Chondrocyte (in vitro differentiated cells): ENCODE measurements at regions not wholly inside any gene's neighbourhood (a gene's known extent, or its start where the extent isn't known, plus 50 kb on each side); places are given as distances from the start of the nearest gene placed in this dataset.

Experiments used
- DNase-seq: peaks from one replicate; pipeline ENCODE4 v3.0.0; 2021; ENCODE audit warnings: mixed read lengths, low spot score
- H3K27ac Mint-ChIP-seq: one replicate; pipeline ENCODE4 v1.8.0; 2021; ENCODE audit warnings: mild to moderate bottlenecking, moderate library complexity, mixed read lengths; ENCODE audit not compliant: unreplicated experiment
- H3K27me3 Mint-ChIP-seq: 2 replicates; pipeline ENCODE4 v1.8.0; 2021; ENCODE audit warnings: low read depth, mixed read lengths
- H3K36me3 Mint-ChIP-seq: 2 replicates; pipeline ENCODE4 v1.8.0; 2021; ENCODE audit warnings: low read depth, mixed read lengths
- H3K4me1 Mint-ChIP-seq: 2 replicates; pipeline ENCODE4 v1.8.0; 2021; ENCODE audit warnings: low read depth, mild to moderate bottlenecking, mixed read lengths
- H3K4me3 Mint-ChIP-seq: one replicate; pipeline ENCODE4 v1.8.0; 2021; ENCODE audit warnings: mild to moderate bottlenecking, moderate library complexity, mixed read lengths; ENCODE audit not compliant: unreplicated experiment
- H3K9me3 Mint-ChIP-seq: 2 replicates; pipeline ENCODE4 v1.8.0; 2021; ENCODE audit warnings: low read depth, mixed read lengths
- CTCF ChIP-seq: fragments of 200-600 bp; sonication (generic); IDR thresholded peaks from 2 replicates; pipeline ENCODE4 v1.5.0; 2021; ENCODE audit warnings: antibody characterized with exemption, mild to moderate bottlenecking, moderate library complexity

- no peaks in the 10 kb centered on the region for H3K36me3 Mint-ChIP-seq
- TF ChIP-seq CTCF = no peak
- DNase-seq = no peak
- H3K27me3 Mint-ChIP-seq = no peaks in the 10 kb centered on the region
- no peaks in the 10 kb centered on the region for H3K4me1 Mint-ChIP-seq
- H3K9me3 Mint-ChIP-seq = no peaks in the 10 kb centered on the region
- no peak overlapping the region for H3K4me3 Mint-ChIP-seq
- no peak overlapping the region for H3K27ac Mint-ChIP-seq
These were observed 181.7 kb downstream of the GALC start for GRCh38 chr14:87811246-87811645.

GRCh38 chr14:87810711-87811110 is 182.3 kb downstream of the GALC start:
- Mint-ChIP-seq H3K4me3 (no peak overlapping the region), H3K4me1 (no peaks in the 10 kb centered on the region), H3K27ac (no peak overlapping the region), H3K36me3 (no peaks in the 10 kb centered on the region), H3K27me3 (no peaks in the 10 kb centered on the region), H3K9me3 (no peaks in the 10 kb centered on the region)
- DNase-seq = no peak
- no peak for TF ChIP-seq CTCF

DNA sequence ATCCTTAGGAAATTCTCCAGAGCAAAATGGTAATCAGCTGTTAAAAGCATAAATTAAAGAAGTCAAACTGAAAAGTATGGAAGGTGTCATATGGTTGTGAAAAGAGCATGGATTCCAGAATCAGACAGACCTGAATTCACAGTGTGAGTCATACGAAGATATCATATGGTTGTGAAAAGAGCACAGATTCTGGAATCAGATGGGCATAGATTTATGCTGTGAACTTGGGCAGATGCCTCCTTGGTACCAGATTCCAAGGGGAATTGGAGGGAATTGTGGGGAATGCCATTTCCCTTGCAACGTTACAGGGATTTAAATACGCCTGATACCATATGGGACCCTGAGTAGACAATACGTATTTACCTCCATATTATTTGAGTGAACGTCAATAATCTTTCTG is 183.7 kb downstream of the GALC start:
- no peak for DNase-seq
- peaks cover 7% of the 10 kb centered on the region for H3K9me3 Mint-ChIP-seq
- no peak for TF ChIP-seq CTCF
- H3K27me3 Mint-ChIP-seq = no peaks in the 10 kb centered on the region
- H3K4me3 Mint-ChIP-seq = no peak overlapping the region
- no peaks in the 10 kb centered on the region for H3K4me1 Mint-ChIP-seq
- H3K36me3 Mint-ChIP-seq = no peaks in the 10 kb centered on the region
- no peak overlapping the region for H3K27ac Mint-ChIP-seq

DNA sequence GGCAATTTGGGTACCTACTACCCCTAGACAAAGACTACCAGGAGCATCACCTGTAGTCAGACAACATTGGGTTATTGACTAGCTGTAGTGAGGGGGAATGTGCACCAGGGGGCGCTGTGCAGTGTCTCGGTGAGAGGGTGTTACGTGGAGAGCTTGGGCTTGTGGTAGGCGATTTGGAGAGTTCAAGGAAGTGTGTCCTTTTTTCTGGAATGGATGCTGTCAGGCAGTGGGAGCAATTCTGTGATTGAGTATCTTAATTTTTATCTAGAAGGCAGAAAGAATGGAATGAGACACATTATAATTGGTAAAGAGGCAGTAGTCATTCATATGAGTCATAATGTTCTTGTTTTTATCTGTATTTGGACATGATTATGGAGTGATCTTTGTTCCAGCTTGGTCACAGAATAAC is 187.7 kb downstream of the GALC start:
- H3K36me3 Mint-ChIP-seq = no peaks in the 10 kb centered on the region
- TF ChIP-seq CTCF = peak; percentile 54
- DNase-seq = no peak

GRCh38 chr14:87800216-87800615 is 192.8 kb downstream of the GALC start:
- no peak for DNase-seq

More for the DNA sequence above, 187.7 kb downstream of the GALC start:
- H3K27ac Mint-ChIP-seq = no peak overlapping the region
- no peaks in the 10 kb centered on the region for H3K27me3 Mint-ChIP-seq
- no peaks in the 10 kb centered on the region for H3K4me1 Mint-ChIP-seq
- no peak overlapping the region for H3K4me3 Mint-ChIP-seq
- H3K9me3 Mint-ChIP-seq = peaks cover 7% of the 10 kb centered on the region

More at GRCh38 chr14:87800216-87800615, 192.8 kb downstream of the GALC start:
- no peak overlapping the region for H3K27ac Mint-ChIP-seq
- no peaks in the 10 kb centered on the region for H3K36me3 Mint-ChIP-seq
- no peak overlapping the region for H3K4me3 Mint-ChIP-seq
- peaks cover 2% of the 10 kb centered on the region for H3K27me3 Mint-ChIP-seq
- TF ChIP-seq CTCF = no peak
- no peaks in the 10 kb centered on the region for H3K4me1 Mint-ChIP-seq
- H3K9me3 Mint-ChIP-seq = peaks cover 6% of the 10 kb centered on the region
